Smooth muscle cell (in vitro differentiated cells): ENCODE measurements at regions not wholly inside any gene's neighbourhood (a gene's known extent, or its start where the extent isn't known, plus 50 kb on each side); places are given as distances from the start of the nearest gene placed in this dataset.

Experiments
- DNase-seq: peaks from one replicate; lab custom pipeline; 2025; ENCODE audit not compliant: unreplicated experiment; lab: John Stamatoyannopoulos, UW
- H2AFZ ChIP-seq: fragments of 200-600 bp; sonication (generic); 2 replicates; pipeline ENCODE4 v1.6.0; 2016; ENCODE audit warnings: antibody characterized with exemption, low read depth, mild to moderate bottlenecking
- H3F3A ChIP-seq: fragments of 200-600 bp; sonication (generic); 2 replicates; pipeline ENCODE4 v1.6.0; 2017; ENCODE audit warnings: antibody characterized with exemption, low read depth
- H3K27ac ChIP-seq: fragments of 200-600 bp; sonication (generic); 2 replicates; pipeline ENCODE4 v1.5.1; 2016; ENCODE audit warnings: low read depth, mild to moderate bottlenecking
- H3K27me3 ChIP-seq: fragments of 200-600 bp; sonication (generic); 2 replicates; pipeline ENCODE4 v1.6.1; 2016; ENCODE audit warnings: low read depth, mild to moderate bottlenecking
- H3K36me3 ChIP-seq: fragments of 200-600 bp; sonication (generic); 2 replicates; pipeline ENCODE4 v1.5.1; 2016; ENCODE audit warnings: low read depth
- H3K4me1 ChIP-seq: fragments of 200-600 bp; sonication (generic); 2 replicates; pipeline ENCODE4 v1.5.1; 2016; ENCODE audit warnings: low read depth
- H3K4me2 ChIP-seq: fragments of 200-600 bp; sonication (generic); 2 replicates; pipeline ENCODE4 v1.6.0; 2016; ENCODE audit warnings: mild to moderate bottlenecking
- H3K4me3 ChIP-seq: fragments of 200-600 bp; sonication (generic); 2 replicates; pipeline ENCODE4 v1.5.1; 2016; ENCODE audit warnings: mild to moderate bottlenecking
- H3K79me2 ChIP-seq: fragments of 200-600 bp; sonication (generic); 2 replicates; pipeline ENCODE4 v1.6.0; 2016; ENCODE audit warnings: low read depth, mild to moderate bottlenecking
- H3K9ac ChIP-seq: fragments of 200-600 bp; sonication (generic); 2 replicates; pipeline ENCODE4 v1.6.0; 2016; ENCODE audit warnings: low read depth
- H3K9me3 ChIP-seq: fragments of 200-600 bp; sonication (generic); replicated peaks from 2 replicates; pipeline ENCODE4 v1.5.1; 2016; ENCODE audit warnings: low read depth
- H4K20me1 ChIP-seq: fragments of 200-600 bp; sonication (generic); 2 replicates; pipeline ENCODE4 v1.6.0; 2016; ENCODE audit warnings: low read depth
- WGBS: methylation state at CpG from one replicate; pipeline ENCODE4 v1.1.7; 2016; ENCODE audit warnings: low lambda C conversion rate; 5-methylcytosine and 5-hydroxymethylcytosine counted together
- TF ChIP-seq, protein P1 (sequence below): fragments of 200-600 bp; sonication (generic); IDR thresholded peaks from 2 replicates; pipeline ENCODE4 v1.5.1; 2017; ENCODE audit warnings: borderline replicate concordance, mild to moderate bottlenecking, antibody characterized with exemption; ENCODE audit not compliant: insufficient read depth, poor library complexity, severe bottlenecking

DNA sequence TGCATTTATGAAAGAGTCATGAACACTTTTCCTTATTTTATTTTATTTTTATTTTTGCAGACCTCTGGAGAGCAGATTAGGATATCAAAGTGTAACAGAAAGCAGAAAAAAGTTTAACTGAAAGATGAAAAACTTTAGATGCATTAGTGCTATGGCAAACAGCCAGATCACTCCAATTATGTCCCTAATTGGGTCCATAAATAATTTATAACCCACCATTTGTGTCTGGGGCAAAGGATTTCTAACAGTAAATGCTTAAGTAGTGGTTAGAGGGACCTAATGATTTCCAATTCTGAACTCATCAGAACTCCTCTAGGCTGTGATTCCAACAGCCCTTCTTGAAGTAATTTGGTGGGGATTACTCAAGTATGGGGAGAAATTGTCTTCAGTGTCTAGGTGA is 93.7 kb upstream of the PROKR2 start:
- TF ChIP-seq, protein P1, sequence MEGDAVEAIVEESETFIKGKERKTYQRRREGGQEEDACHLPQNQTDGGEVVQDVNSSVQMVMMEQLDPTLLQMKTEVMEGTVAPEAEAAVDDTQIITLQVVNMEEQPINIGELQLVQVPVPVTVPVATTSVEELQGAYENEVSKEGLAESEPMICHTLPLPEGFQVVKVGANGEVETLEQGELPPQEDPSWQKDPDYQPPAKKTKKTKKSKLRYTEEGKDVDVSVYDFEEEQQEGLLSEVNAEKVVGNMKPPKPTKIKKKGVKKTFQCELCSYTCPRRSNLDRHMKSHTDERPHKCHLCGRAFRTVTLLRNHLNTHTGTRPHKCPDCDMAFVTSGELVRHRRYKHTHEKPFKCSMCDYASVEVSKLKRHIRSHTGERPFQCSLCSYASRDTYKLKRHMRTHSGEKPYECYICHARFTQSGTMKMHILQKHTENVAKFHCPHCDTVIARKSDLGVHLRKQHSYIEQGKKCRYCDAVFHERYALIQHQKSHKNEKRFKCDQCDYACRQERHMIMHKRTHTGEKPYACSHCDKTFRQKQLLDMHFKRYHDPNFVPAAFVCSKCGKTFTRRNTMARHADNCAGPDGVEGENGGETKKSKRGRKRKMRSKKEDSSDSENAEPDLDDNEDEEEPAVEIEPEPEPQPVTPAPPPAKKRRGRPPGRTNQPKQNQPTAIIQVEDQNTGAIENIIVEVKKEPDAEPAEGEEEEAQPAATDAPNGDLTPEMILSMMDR, result no peak
- Histone ChIP-seq H3K4me2 (no peak overlapping the region), H3K27me3 (no peaks in the 10 kb centered on the region), H3F3A (no peaks in the 10 kb centered on the region), H3K4me3 (no peak overlapping the region), H3K9me3 (no peaks in the 10 kb centered on the region), H3K79me2 (no peaks in the 10 kb centered on the region), H2AFZ (no peak overlapping the region), H3K36me3 (no peaks in the 10 kb centered on the region), H3K9ac (no peak overlapping the region), H3K27ac (no peak overlapping the region), H3K4me1 (no peaks in the 10 kb centered on the region), H4K20me1 (no peaks in the 10 kb centered on the region)
- no peak for DNase-seq

- WGBS, result 11% methylated on average over 3 of the region's 3 CpGs
- Histone ChIP-seq H3K9me3 (no peaks in the 10 kb centered on the region), H3K27ac (no peak overlapping the region), H2AFZ (no peak overlapping the region), H3K4me3 (no peak overlapping the region), H3K36me3 (no peaks in the 10 kb centered on the region), H3F3A (no peaks in the 10 kb centered on the region), H3K79me2 (no peaks in the 10 kb centered on the region), H3K9ac (no peak overlapping the region), H4K20me1 (no peaks in the 10 kb centered on the region), H3K4me2 (no peak overlapping the region), H3K27me3 (no peaks in the 10 kb centered on the region), H3K4me1 (no peaks in the 10 kb centered on the region)
- TF ChIP-seq, protein P1, result peak; percentile 26
- DNase-seq, result no peak
Measured at GRCh38 chr20:5402903-5403531, 86.3 kb upstream of the PROKR2 start.

GRCh38 chr20:5401277-5401875 is 84.6 kb upstream of the PROKR2 start:
- Histone ChIP-seq H3K4me1 (no peaks in the 10 kb centered on the region), H4K20me1 (no peaks in the 10 kb centered on the region), H2AFZ (no peak overlapping the region), H3K9ac (no peak overlapping the region), H3F3A (no peaks in the 10 kb centered on the region), H3K36me3 (no peaks in the 10 kb centered on the region), H3K79me2 (no peaks in the 10 kb centered on the region), H3K27ac (no peak overlapping the region), H3K4me3 (no peak overlapping the region), H3K9me3 (no peaks in the 10 kb centered on the region), H3K27me3 (no peaks in the 10 kb centered on the region), H3K4me2 (no peak overlapping the region)
- WGBS, result 78% methylated on average over 2 of the region's 2 CpGs
- TF ChIP-seq, protein P1, result no peak
- no peak for DNase-seq
